DND-41 (cell line): ENCODE measurements at regions not wholly inside any gene's neighbourhood (a gene's known extent, or its start where the extent isn't known, plus 50 kb on each side); places are given as distances from the start of the nearest gene placed in this dataset.

Experiments
- CTCF ChIP-seq: IDR thresholded peaks from 2 replicates; pipeline ENCODE4 v1.5.1; 2012; ENCODE audit warnings: borderline replicate concordance, low read length, moderate library complexity, mild to moderate bottlenecking; ENCODE audit not compliant: poor library complexity, severe bottlenecking; ENCODE audit errors: extremely low read depth
- EZH2 ChIP-seq: IDR thresholded peaks from 3 replicates; pipeline ENCODE4 v1.6.1; 2012; ENCODE audit warnings: borderline replicate concordance, low read depth, mild to moderate bottlenecking, moderate library complexity, low read length, inconsistent platforms; ENCODE audit not compliant: severe bottlenecking

GRCh38 chr7:46949270-46949931, 632.5 kb downstream of the TNS3 start:
- TF ChIP-seq CTCF, result no peak
- TF ChIP-seq EZH2, result no peak
